CD14-positive monocyte (primary cell): ENCODE measurements at regions not wholly inside any gene's neighbourhood (a gene's known extent, or its start where the extent isn't known, plus 50 kb on each side); places are given as distances from the start of the nearest gene placed in this dataset.

Source experiments
- DNase-seq, 3 donors: peaks; one replicate each; pipeline ENCODE4 v3.0.0-alpha.2; 2011 to 2022
- H2AFZ ChIP-seq: 2 replicates; pipeline ENCODE4 v1.6.0; 2012; ENCODE audit warnings: mild to moderate bottlenecking, low read depth, low read length, inconsistent platforms; ENCODE audit not compliant: insufficient read depth, poor library complexity, severe bottlenecking
- H3K27ac ChIP-seq, 2 donors: 1 replicate in 1 of 2; 2 replicates in 1 of 2; pipeline ENCODE4 v1.5.1; 2012 to 2013; ENCODE audit warnings: low read length in 2 of 2, control low read depth in 1 of 2, inconsistent platforms in 1 of 2, low read depth in 1 of 2, mild to moderate bottlenecking in 1 of 2
- H3K27me3 ChIP-seq, 2 donors: one replicate each; pipeline versions ENCODE4 v1.6.0 to v1.6.1; 2011 to 2013; ENCODE audit warnings: low read length in 2 of 2; ENCODE audit not compliant: control insufficient read depth in 2 of 2, insufficient read depth in 2 of 2
- H3K36me3 ChIP-seq, 2 donors: replicated peaks in 1 of 2; 1 replicate in 1 of 2; 2 replicates in 1 of 2; pipeline versions ENCODE4 v1.5.1 to v1.6.1; 2012 to 2013; ENCODE audit warnings: low read length in 2 of 2, control low read depth in 1 of 2, inconsistent platforms in 1 of 2, mild to moderate bottlenecking in 1 of 2; ENCODE audit not compliant: insufficient read depth in 2 of 2, control insufficient read depth in 1 of 2
- H3K4me1 ChIP-seq, 2 donors: 1 replicate in 1 of 2; 2 replicates in 1 of 2; pipeline versions ENCODE4 v1.5.1 to v1.6.1; 2012 to 2013; ENCODE audit warnings: low read length in 2 of 2, control low read depth in 1 of 2, inconsistent platforms in 1 of 2, mild to moderate bottlenecking in 1 of 2, moderate library complexity in 1 of 2; ENCODE audit not compliant: insufficient read depth in 2 of 2, control insufficient read depth in 1 of 2
- H3K4me2 ChIP-seq: replicated peaks from 2 replicates; pipeline ENCODE3; 2012; ENCODE audit warnings: low read length, moderate library complexity, mild to moderate bottlenecking; ENCODE audit not compliant: poor library complexity, severe bottlenecking; ENCODE audit errors: extremely low read depth
- H3K4me3 ChIP-seq, 3 experiments: fragments of 200-600 bp in 1 of 3; sonication (generic) in 1 of 3; replicated peaks in 1 of 3; 1 replicate in 2 of 3; 2 replicates in 1 of 3; pipeline ENCODE4 v1.5.1; 2011 to 2013; ENCODE audit warnings: low read length in 3 of 3, mild to moderate bottlenecking in 3 of 3, control low read depth in 2 of 3, low read depth in 2 of 3, inconsistent platforms in 1 of 3, moderate library complexity in 1 of 3
- H3K79me2 ChIP-seq: 2 replicates; pipeline ENCODE4 v1.6.0; 2012; ENCODE audit warnings: mild to moderate bottlenecking, control low read depth, inconsistent platforms, low read length, moderate library complexity; ENCODE audit not compliant: insufficient read depth
- H3K9ac ChIP-seq: 2 replicates; pipeline ENCODE4 v1.6.0; 2017; ENCODE audit warnings: low read length, mild to moderate bottlenecking; ENCODE audit not compliant: insufficient read depth, poor library complexity, severe bottlenecking
- H3K9me3 ChIP-seq, 2 donors: replicated peaks in 1 of 2; 1 replicate in 1 of 2; 2 replicates in 1 of 2; pipeline versions ENCODE4 v1.5.1 to v1.6.1; 2012 to 2013; ENCODE audit warnings: low read length in 2 of 2, control low read depth in 1 of 2; ENCODE audit not compliant: control insufficient read depth in 1 of 2, insufficient read depth in 1 of 2
- H4K20me1 ChIP-seq: 2 replicates; pipeline ENCODE4 v1.6.0; 2012; ENCODE audit warnings: mild to moderate bottlenecking, low read length, control low read depth, moderate library complexity; ENCODE audit not compliant: insufficient read depth
- H3K27ac Mint-ChIP-seq, 7 donors: one replicate each; pipeline ENCODE4 v1.8.0; 2020; ENCODE audit warnings: mild to moderate bottlenecking in 7 of 7, mixed read lengths in 7 of 7, moderate library complexity in 6 of 7, inconsistent platforms in 2 of 7
- H3K27me3 Mint-ChIP-seq, 3 donors: one replicate each; pipeline ENCODE4 v1.8.0; 2021 to 2022; ENCODE audit warnings: low read depth in 3 of 3, mild to moderate bottlenecking in 3 of 3, mixed read lengths in 3 of 3, moderate library complexity in 3 of 3, inconsistent platforms in 1 of 3
- H3K36me3 Mint-ChIP-seq, 2 donors: one replicate each; pipeline ENCODE4 v1.8.0; 2020; ENCODE audit warnings: mixed read lengths in 2 of 2, inconsistent platforms in 1 of 2, mild to moderate bottlenecking in 1 of 2
- H3K4me1 Mint-ChIP-seq: one replicate; pipeline ENCODE4 v1.8.0; 2020; ENCODE audit warnings: mild to moderate bottlenecking, mixed read lengths
- H3K4me3 Mint-ChIP-seq, 2 donors: one replicate each; pipeline ENCODE4 v1.8.0; 2020; ENCODE audit warnings: mild to moderate bottlenecking in 2 of 2, mixed read lengths in 2 of 2, moderate library complexity in 1 of 2
- H3K9me3 Mint-ChIP-seq, 7 donors: one replicate each; pipeline ENCODE4 v1.8.0; 2020 to 2022; ENCODE audit warnings: mixed read lengths in 7 of 7, mild to moderate bottlenecking in 6 of 7, moderate library complexity in 6 of 7, inconsistent platforms in 2 of 7
- CTCF ChIP-seq: fragments of 200-600 bp; IDR thresholded peaks from one replicate; pipeline ENCODE4 v1.8.0; 2022; ENCODE audit warnings: antibody characterized with exemption, mild to moderate bottlenecking
- WGBS: methylation state at CpG from one replicate; pipeline ENCODE4 v1.1.5; 2013; ENCODE audit warnings: missing lambda C conversion rate; ENCODE audit not compliant: insufficient coverage; 5-methylcytosine and 5-hydroxymethylcytosine counted together
- intact Hi-C, 2 donors: fragments of 100-400 bp; cut with micrococcal nuclease; formaldehyde crosslinking; loops; one replicate each; pipeline versions ENCODE4 v1.15.0 to v1.15.1; 2023

DNA sequence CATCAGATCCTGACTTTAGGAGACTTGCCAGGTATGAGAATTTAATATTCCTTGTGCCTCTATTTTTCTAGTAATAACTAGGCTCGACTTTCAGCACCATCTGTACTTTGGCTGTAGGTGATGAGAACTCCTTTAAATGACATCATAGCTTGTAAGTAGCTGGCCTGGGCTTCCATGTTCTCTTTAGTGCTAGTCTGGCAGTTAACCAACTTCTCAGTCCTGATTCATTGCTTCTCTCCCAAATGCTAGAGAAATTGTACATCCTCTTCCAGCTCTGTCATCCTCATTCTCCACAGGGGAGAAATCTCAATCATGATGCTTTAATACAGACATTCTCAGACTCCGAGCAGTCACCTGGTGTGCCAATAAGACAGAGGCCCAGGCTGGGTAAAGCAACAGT lies 143.5 kb upstream of the MOCS1 start:
- H3K27me3 ChIP-seq = no peaks in the 10 kb centered on the region
- H3K79me2 ChIP-seq = no peaks in the 10 kb centered on the region
- no peak overlapping the region for H2AFZ ChIP-seq
- Mint-ChIP-seq H3K4me3 (no peak overlapping the region), H3K27ac (no peak overlapping the region), H3K36me3 (no peaks in the 10 kb centered on the region), H3K4me1 (no peaks in the 10 kb centered on the region), H3K27me3 (peaks cover 0 to 1% (median 0%) of the 10 kb centered on the region in 3 donors), H3K9me3 (peaks cover 2 to 8% (median 3%) of the 10 kb centered on the region in 7 donors)
- H4K20me1 ChIP-seq = no peaks in the 10 kb centered on the region
- no peaks in the 10 kb centered on the region for H3K36me3 ChIP-seq
- TF ChIP-seq CTCF = no peak
- WGBS = 100% methylated on average over 1 of the region's 2 CpGs
- H3K9ac ChIP-seq = no peak overlapping the region
- intact Hi-C loops = no loop called here
- H3K4me1 ChIP-seq = no peaks in the 10 kb centered on the region
- no peak for DNase-seq
- H3K27ac ChIP-seq = no peak overlapping the region
- no peak overlapping the region for H3K4me3 ChIP-seq
- no peak overlapping the region for H3K4me2 ChIP-seq
- no peaks in the 10 kb centered on the region for H3K9me3 ChIP-seq

- Histone ChIP-seq H3K9ac (no peak overlapping the region), H3K4me1 (no peaks in the 10 kb centered on the region), H2AFZ (no peak overlapping the region), H3K9me3 (no peaks in the 10 kb centered on the region), H3K36me3 (no peaks in the 10 kb centered on the region), H4K20me1 (no peaks in the 10 kb centered on the region), H3K4me3 (no peak overlapping the region), H3K27ac (no peak overlapping the region), H3K4me2 (no peak overlapping the region), H3K79me2 (no peaks in the 10 kb centered on the region), H3K27me3 (no peaks in the 10 kb centered on the region)
- 69% methylated on average over 2 of the region's 2 CpGs for WGBS
- Mint-ChIP-seq H3K9me3 (peaks cover 1 to 8% (median 3%) of the 10 kb centered on the region in 7 donors), H3K27ac (no peak overlapping the region), H3K36me3 (no peaks in the 10 kb centered on the region), H3K4me3 (no peak overlapping the region), H3K27me3 (peaks cover 0 to 1% (median 0%) of the 10 kb centered on the region in 3 donors), H3K4me1 (no peaks in the 10 kb centered on the region)
- intact Hi-C loops = no loop called here
- TF ChIP-seq CTCF = no peak
- DNase-seq = no peak
These were observed 143.1 kb upstream of the MOCS1 start for GRCh38 chr6:40077315-40077714.
